ENCODE measurements at regions not wholly inside any gene's neighbourhood (a gene's known extent, or its start where the extent isn't known, plus 50 kb on each side); places are given as distances from the start of the nearest gene placed in this dataset.
"Not testable (repeated sequence)": the region's sequence is repeated elsewhere in the genome, so short reads cannot be mapped to it uniquely, and the experiment has no call there.

DNA sequence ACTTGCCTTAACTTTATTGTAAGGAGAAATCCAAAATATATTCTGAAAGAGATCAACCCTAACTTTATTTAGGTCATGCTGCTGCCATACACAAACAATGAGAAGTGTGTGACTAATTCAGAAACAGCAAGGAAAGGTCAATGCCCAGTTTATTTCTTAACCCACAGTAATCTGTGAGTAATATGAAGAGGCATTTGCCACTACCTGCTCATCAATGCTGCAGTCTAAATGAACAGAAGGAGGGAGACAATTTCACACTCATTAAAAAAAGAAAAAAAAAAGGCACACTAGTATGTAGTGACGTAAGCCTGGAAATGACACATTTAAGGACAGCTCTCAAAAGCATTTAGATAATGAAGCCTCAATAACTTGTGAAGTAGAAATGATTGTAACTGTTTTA is 90.5 kb upstream of the FOXN3 start:
- DNase-seq (ENCODE audit: low spot score) = no peak
- ATAC-seq (ENCODE audit: low FRiP score) = peak; percentile 59
- TF ChIP-seq, protein P1, sequence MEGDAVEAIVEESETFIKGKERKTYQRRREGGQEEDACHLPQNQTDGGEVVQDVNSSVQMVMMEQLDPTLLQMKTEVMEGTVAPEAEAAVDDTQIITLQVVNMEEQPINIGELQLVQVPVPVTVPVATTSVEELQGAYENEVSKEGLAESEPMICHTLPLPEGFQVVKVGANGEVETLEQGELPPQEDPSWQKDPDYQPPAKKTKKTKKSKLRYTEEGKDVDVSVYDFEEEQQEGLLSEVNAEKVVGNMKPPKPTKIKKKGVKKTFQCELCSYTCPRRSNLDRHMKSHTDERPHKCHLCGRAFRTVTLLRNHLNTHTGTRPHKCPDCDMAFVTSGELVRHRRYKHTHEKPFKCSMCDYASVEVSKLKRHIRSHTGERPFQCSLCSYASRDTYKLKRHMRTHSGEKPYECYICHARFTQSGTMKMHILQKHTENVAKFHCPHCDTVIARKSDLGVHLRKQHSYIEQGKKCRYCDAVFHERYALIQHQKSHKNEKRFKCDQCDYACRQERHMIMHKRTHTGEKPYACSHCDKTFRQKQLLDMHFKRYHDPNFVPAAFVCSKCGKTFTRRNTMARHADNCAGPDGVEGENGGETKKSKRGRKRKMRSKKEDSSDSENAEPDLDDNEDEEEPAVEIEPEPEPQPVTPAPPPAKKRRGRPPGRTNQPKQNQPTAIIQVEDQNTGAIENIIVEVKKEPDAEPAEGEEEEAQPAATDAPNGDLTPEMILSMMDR (IDR thresholded peaks at IDR 0.05) = no peak

DNA sequence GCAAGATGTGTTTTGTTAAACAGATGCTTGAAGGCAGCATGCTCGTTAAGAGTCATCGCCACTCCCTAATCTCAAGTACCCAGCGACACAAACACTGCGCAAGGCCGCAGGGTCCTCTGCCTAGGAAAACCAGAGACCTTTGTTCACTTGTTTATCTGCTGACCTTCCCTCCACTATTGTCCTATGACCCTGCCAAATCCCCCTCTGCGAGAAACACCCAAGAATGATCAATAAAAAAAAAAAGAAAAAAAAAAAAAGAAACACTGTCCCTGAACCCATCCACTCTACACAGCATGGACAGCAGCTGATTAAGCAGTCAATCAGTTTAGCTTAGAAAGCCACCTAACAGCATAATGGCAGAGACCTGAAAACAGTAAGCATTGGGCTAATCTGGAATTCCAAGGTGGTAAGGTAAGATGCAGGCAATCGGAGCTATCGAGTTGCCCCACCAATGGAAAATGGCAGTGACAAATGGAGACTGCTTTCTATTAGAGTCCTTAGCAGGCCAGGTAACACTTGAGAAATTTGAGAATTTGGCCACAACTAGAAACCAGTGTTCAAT is 89.9 kb upstream of the FOXN3 start:
- ATAC-seq (ENCODE audit: low FRiP score); DNase-seq (ENCODE audit: low spot score): not testable (repeated sequence)

DNA sequence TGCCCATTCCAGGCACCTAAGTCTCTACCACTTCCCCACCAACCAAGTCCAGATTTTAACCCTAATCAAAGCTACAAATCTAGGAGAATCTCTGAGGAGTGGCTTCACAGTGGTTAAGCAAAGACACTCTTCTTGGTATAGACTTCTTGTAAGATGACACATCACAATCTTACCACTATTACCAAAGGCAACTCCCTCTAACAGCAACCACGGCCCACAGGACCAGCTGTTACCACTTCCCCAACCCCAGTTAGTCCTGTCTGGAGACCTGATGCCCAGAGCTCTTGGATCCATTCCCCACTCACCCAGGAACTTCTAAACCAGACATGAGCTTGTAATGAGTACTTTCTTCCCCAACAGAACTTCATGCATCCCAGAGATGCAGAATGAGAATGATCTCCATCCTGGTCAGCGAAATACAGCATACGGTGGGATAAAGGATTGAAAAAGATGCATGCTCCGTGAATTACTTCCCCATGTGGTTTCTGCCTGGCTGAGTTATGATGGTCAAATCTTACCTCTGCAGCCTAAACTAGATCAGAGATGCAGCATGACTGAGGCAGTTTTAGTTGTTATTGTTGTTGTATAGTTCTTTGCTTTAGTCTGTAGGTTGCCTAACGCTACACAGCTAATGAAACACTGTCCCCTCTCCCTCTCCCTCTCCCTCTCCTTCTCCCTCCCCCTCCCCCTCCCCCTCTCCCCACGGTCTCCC is 87.7 kb upstream of the FOXN3 start:
- DNase-seq (ENCODE audit: low spot score) (no peak), ATAC-seq (ENCODE audit: low FRiP score) (no peak)
- TF ChIP-seq, protein P1 (IDR thresholded peaks at IDR 0.05) = no peak

DNA sequence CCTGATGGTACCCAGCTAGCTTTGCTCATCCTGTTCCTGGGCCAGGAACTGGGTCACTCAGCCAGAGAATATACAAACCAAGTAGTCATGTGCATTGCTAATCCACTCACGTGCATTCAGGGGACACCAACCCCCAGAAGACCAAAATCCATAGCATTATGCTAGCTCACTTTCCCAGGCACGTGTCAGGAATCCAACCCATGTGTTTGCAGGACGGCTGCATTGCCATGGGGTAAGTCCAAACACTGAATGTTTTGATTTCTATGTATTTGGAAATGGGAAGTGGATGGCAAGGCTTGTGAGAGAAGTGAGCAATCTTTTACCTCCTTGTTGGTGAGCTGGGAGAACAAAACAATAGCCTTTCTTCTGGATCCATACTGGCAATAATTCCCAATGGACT is 87.1 kb upstream of the FOXN3 start:
- TF ChIP-seq, protein P1 (IDR thresholded peaks at IDR 0.05) = no peak
- DNase-seq (ENCODE audit: low spot score) (no peak), ATAC-seq (ENCODE audit: low FRiP score) (no peak)

DNA sequence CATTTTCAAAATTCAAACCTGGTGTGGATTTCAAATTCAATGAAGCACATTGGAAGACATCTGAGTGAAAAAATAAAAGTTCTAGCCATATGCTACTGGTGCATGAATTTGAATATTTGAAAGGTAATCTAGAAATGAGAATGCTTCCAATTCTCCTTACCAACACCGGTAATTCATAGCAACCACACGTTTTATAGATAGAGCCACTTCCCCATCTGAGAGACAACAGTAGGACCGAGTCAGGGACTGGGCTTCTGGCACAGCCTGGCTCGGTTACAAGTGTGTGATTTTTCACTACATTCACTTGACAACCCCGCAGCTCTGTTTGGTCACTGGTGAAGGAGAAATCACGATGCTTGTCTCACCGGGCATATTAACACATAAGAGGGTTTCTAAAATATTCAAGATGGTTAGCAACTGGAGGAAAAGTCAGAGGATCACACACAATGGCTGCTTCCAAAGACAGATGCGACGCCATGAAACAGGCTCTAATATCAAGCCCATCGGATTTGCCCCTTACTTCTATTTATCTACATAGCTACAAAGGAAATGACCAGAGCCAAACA is 86.5 kb upstream of the FOXN3 start:
- TF ChIP-seq, protein P1 (IDR thresholded peaks at IDR 0.05) = no peak
- no peak for DNase-seq (ENCODE audit: low spot score)
- no peak for ATAC-seq (ENCODE audit: low FRiP score)

DNA sequence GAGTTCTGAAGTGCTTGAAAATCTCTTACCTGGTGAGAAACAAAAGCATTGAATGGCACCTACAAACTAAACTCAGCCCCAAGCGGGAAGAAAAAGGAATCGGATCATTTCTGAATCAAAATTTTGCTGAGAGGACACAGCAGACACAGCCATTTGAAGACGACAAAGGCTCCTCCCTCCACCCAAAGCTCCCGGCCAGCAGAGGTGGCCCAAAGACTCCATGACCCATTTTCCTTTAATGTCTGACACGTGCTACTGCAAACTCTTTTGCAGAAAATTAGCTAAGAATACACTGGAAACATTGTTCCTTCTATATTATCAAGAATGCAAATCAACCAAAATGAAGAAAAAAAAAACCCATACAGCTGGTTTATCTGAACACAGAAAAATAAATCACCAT is 85.9 kb upstream of the FOXN3 start:
- TF ChIP-seq, protein P1 (IDR thresholded peaks at IDR 0.05) = no peak
- DNase-seq (ENCODE audit: low spot score) (no peak), ATAC-seq (ENCODE audit: low FRiP score) (no peak)

DNA sequence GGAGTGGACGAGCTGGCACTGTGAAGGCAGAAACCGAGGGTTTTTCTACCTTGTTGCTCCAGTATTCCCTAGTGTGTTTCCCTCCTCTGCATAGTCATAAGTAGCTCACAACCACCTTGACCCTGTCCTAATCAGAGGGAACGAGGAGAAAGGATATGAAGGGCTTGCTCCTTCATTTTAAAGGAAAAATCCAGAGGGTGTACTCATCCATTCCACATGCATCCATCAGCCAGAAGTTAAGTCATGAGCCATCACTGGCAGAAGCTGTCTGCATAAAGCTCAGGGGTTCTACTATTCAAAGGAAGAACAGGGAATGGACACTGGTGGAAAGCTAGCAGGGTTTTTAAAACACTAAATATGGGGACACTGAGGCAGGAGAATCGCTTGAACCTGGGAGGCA is 84.3 kb upstream of the FOXN3 start:
- DNase-seq (ENCODE audit: low spot score) = no peak
- ATAC-seq (ENCODE audit: low FRiP score) = no peak
- TF ChIP-seq, protein P1 (IDR thresholded peaks at IDR 0.05) = no peak
